ENCODE measurements at regions not wholly inside any gene's neighbourhood (a gene's known extent, or its start where the extent isn't known, plus 50 kb on each side); places are given as distances from the start of the nearest gene placed in this dataset.
"Not testable (repeated sequence)": the region's sequence is repeated elsewhere in the genome, so short reads cannot be mapped to it uniquely, and the experiment has no call there.

GRCh38 chr5:166804223-166804622 is 1487.2 kb upstream of the WWC1 start:
- DNase-seq, result not testable (repeated sequence)

DNA sequence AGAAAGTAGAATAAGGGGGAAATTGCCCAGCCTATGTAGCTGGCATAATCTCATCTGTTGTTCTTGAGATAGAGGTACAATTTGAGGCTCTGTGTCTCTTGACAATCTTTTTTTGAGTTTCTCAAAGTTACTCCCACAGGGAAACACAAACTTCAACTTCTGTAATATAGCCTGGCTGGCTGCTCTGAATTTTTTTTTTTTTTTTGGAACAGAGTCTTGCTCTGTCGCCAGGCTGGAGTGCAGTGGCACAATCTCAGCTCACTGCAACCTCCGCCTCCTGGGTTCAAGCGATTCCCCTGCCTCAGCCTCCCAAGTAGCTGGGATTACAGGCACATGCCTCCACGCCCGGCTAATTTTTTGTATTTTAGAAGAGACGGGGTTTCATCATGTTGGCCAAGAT is 1486.8 kb upstream of the WWC1 start:
- DNase-seq, result not testable (repeated sequence)

GRCh38 chr5:166810093-166810658 is 1481.3 kb upstream of the WWC1 start:
- not testable (repeated sequence) for DNase-seq

GRCh38 chr5:166810721-166811120 is 1480.7 kb upstream of the WWC1 start:
- DNase-seq, result no peak

GRCh38 chr5:166823360-166823759 is 1468.1 kb upstream of the WWC1 start:
- DNase-seq, result no peak

- no peak for DNase-seq
These were observed 1457.2 kb upstream of the WWC1 start for GRCh38 chr5:166834246-166834645.

- DNase-seq, result no peak
These were observed 1446.4 kb upstream of the WWC1 start for GRCh38 chr5:166845044-166845443.

DNA sequence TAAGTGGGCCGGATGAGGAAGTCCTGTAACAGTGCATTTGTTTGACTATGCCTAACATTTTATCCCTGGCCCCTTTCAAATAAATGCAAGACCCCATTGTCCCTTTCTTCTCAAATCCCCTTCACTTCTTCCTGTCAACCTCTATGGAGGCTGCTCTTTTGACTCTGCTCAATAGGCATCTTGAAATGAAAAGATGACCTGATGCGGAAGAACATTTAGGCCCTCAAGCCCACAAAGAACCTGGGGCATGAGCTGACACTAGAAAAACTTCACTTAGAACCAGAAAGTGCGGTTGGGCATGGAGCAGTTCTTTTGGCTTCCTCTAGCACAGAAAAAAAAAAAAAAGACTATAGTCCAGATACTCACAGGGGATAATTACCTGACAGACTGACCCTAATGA is 1434.7 kb upstream of the WWC1 start:
- DNase-seq, result no peak

DNA sequence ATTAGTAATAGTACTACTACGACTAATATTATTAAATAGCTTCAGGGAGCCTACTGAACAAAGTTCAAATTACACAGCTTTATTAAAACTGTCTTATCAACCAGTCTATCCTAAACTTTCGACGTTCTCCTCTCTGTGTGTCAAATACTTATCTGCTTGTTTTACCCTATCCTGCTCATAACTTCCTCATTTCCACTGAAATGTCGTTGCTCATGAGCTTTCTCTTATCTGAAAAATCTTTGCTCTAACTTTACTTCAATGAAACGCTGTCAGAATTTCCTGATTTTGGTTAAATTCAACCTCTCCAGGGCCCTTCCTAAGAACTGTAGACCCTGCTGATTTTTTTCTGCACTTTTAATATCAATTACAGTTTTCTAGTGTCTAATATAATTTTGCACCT is 1431.0 kb upstream of the WWC1 start:
- DNase-seq, result no peak

DNA sequence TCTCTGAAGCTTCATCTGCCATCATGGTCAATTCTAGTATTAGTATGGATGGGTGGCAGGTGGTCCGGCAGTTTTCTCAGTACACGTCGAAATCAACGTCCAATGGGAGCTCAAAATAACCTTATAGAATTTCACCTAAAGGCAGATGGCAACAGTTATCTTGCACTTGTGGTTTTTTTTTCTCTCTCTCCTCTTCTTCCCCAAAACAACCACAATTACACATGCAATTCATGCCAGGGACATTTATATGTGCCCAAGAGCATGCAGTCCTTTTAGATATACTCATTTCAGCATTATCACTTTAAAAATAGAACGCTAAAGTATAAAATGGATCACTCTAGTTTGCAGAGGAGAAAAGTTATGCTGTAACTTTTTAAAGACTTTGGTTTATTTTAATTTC is 1428.9 kb upstream of the WWC1 start:
- no peak for DNase-seq

DNA sequence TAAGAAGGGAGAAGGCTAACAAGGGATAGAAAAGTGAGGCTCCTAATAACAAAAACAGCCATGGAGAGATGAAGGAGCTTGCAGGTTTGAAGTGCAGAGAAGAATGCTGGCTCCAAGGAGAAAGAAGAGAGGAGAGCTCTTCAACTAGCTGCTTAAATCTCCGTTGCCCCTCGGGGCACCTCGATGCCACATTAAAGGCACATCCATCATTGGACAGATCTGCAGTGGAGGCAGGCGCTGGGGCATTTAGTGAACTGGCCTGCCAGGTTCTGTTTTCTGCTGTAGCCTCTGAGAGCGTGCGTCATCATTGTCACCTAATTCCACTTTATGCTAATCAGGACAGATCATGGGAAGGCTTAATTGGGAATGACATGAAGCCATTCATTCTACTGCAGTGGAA is 1426.2 kb upstream of the WWC1 start:
- DNase-seq, result no peak

DNA sequence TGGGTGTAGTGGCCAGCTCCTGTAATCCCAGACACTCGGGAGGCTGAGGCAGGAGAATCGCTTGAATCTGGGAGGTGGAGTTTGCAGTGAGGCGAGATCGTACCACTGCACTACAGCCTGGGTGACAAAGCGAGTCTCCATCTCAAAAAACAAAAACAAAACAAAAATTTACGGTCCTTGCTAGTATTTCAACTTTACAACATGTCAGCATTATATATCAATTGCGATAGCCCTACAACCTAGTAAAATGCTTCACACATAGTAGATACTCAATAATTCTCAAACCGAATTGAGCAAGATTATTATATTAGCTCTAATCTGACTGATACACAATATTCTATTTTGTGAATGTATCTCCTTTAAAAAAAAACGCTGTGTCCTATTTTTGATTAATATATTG is 1411.0 kb upstream of the WWC1 start:
- no peak for DNase-seq

- DNase-seq, result no peak
These were observed 1409.6 kb upstream of the WWC1 start for GRCh38 chr5:166881802-166882201.

DNA sequence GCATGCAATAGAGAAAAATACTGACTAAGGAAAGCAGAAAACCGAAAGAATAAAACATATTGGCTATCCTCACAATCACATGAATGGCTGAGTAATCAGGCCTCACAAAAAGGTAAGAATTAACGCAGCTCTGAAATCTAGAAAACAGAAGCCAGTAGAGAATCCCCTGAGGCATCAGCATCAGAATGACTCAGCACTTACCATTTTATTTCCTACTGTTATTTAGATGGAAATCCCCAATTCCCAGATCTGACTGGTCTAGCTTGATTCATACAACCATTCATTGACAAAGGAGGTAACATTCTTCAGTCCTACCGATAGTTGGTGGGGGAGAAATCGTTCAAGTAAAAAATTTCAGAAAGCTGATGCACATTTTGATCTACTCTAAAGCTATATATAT is 1408.4 kb upstream of the WWC1 start:
- DNase-seq, result no peak

DNA sequence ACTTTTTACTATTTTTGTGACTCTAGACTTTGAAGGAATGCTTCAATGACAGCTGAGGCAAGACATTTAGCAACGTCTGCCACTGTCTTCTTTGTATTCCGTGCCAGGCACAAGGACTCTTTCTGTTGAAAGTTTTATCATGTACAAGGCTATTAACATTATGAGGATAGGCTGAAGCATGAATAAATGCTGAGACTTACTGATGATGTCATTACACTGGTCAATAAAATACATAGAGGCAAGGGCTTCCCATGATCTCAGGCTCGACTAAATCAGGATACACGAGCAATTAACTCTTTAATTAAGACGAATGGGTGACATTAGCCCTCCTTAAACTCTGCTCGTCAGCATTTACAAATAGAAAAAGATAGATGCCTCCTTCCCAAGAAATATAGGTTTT is 1393.3 kb upstream of the WWC1 start:
- no peak for DNase-seq

- DNase-seq, result no peak
These were observed 1392.1 kb upstream of the WWC1 start for GRCh38 chr5:166899343-166899742.

DNA sequence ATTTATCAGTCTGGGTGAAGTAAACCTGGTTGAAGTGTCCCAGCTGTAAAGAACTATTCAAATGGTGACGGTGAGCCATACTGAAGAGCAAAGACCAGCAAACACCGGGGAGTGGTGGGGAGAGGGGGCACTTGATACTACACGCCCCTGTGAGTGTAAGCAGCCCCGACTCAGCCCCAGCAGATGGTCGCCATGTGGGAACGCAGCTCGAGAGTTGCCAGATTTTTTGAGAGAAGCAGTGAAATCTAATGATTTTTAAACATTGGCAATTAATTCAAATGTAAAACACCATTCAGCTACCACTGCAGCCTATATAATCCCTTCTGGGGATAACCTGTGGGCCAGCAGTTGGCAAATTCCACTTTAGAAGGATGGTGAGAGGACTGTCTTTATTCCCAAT is 1386.9 kb upstream of the WWC1 start:
- DNase-seq, result no peak

DNA sequence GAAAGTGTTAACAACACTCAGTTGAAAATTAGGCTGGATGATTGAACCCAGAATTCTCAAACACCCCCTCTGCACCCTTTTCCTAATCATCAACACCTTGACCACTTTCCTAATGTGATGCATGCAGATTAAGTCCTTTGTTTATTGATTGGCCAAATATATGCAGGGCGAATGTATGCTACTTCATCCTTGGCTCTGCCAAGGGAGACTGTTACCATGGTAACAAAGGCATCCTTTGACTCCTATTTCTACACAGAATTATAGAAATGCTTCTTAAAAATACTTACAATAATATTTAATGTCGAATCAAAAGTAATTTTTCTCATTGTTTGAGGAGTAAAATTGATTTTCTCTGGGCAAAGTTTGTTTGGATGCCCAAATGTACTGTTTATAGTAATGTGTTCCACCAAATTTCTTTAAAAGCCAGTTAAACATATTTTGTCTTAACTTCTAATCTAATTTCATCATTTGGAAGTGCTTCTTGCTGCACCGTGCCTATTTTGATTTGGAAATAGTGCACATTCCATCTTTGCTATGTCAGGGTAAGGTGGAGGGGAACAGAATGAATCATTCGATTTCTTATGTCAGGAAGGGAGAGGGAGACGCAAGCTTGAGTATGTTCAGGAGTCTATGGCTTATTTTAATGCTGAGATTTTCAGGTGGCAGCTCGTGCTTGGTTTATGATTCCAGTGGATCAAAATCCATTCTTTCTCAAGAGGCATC is 1384.3 kb upstream of the WWC1 start:
- DNase-seq, result no peak

DNA sequence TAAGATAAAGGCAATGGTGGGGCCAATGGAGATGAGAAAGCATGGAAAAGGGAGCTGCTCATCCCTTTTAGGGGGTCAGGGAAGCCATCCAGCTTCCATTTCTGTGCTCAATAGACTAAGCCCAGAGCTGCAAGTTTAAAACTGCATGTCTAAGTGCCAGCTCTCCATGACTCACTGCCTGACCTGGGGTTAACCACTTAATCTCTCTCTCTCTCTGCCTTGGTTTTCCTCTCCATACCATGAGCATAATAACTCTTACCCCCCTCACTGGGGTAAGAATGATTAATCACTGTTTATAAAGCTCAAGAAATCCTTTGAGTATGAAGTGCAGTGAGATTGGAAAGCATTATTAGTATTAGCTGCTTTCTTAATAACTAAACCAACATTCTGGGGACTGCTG is 1382.4 kb upstream of the WWC1 start:
- no peak for DNase-seq

- no peak for DNase-seq
These were observed 1381.5 kb upstream of the WWC1 start for GRCh38 chr5:166909926-166910325.

DNA sequence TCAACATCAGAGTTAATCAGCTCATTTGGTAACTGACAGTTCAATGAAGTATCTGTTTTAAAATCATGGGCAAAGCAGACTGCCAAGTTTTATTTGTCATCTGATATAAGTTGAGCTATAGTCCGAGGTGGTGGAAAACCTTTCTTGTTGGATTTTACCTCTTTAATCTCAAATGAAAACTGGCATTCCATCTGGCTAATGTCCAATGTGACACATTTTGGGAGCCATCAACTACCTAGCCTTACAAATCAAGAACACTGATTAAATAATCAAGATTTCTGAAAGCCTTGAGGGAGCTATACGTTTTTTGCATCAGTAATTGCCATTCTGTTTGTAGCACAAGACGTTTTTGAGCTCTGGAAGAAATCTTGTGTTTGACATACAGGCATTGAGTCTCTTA is 1380.5 kb upstream of the WWC1 start:
- DNase-seq, result no peak

- DNase-seq, result no peak
These were observed 1375.4 kb upstream of the WWC1 start for GRCh38 chr5:166916021-166916420.

GRCh38 chr5:166926138-166926537 is 1365.3 kb upstream of the WWC1 start:
- no peak for DNase-seq

DNA sequence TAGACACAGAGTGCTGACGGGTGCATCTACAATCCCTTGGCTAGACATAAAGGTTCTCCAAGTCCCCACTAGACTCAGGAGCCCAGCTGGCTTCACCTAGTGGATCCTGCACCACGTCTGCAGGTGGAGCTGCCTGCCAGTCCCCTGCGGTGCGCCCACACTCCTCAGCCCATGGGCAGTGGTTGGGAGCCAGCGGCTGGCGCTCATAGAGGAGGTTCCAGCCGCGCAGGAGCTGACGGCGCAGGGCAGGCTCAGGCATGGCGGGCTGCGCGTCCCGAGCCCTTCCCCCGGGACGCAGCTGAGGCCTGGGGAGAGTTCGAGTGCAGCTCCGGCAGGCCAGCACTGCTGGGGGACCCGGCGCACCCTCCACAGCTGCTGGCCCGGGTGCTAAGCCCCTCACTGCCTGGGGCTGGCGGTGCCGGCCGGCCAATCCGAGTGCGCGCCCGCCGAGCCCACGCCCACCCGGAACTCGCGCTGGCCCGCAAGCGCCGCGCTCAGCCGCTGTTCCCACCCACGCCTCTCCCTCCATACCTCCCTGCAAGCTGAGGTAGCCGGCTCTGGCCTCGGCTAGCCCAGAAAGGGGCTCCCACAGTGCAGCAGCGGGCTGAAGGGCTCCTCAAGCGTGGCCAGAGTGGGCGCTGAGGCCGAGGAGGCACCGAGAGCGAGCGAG is 1364.5 kb upstream of the WWC1 start:
- not testable (repeated sequence) for DNase-seq
